ENCODE measurements at regions not wholly inside any gene's neighbourhood (a gene's known extent, or its start where the extent isn't known, plus 50 kb on each side); places are given as distances from the start of the nearest gene placed in this dataset.

DNA sequence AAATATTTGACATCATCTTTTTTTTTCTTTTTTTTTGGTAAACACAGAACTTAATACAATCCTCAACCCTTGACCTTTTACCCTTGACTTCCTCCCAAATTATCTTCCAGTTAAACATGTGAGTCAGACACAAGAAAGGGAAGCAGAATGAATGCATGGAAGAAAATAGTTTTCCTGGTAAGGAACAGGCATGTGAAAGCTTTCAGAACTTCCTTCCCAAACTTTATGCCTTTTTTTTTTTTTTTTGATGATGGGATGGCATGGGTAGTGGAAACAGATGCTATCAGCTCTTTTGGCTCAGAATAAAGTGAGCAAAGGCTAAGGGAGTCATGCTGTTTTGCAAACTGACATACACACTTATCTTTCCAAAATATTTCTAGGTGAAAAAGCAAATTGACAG lies 1079.1 kb downstream of the TTLL7 start:
- TF ChIP-seq POLR2A (IDR thresholded peaks at IDR 0.05) = no peak
- TF ChIP-seq CTCF (IDR thresholded peaks at IDR 0.05) = no peak
- TF ChIP-seq EP300 (IDR thresholded peaks at IDR 0.05) = no peak

Data from stomach (tissue), 4 donors.